Retina (tissue), 1 donor: ENCODE measurements at regions not wholly inside any gene's neighbourhood (a gene's known extent, or its start where the extent isn't known, plus 50 kb on each side); places are given as distances from the start of the nearest gene placed in this dataset.
"Not testable (repeated sequence)": the region's sequence is repeated elsewhere in the genome, so short reads cannot be mapped to it uniquely, and the experiment has no call there.

Source experiments
- DNase-seq: peaks from one replicate; pipeline ENCODE4 v3.0.0-alpha.2; 2016

DNA sequence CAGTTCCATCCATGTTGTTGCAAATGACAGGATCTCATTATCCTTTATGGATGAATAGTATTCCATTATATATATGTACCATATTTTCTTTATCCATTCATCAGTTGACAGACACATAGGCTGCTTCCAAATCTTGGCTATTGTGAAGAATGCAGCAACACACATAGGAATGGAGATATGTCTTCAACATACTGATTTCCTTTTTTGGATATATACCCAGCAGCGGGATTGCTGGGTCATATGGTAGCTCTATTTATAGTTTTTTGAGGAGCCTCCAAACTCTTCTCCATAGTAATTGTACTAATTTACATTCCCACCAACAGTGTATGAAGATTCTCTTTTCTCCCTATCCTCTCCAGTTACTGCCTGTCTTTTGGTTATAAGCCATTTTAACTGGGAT is 383.9 kb upstream of the CHORDC1 start:
- no peak for DNase-seq

DNA sequence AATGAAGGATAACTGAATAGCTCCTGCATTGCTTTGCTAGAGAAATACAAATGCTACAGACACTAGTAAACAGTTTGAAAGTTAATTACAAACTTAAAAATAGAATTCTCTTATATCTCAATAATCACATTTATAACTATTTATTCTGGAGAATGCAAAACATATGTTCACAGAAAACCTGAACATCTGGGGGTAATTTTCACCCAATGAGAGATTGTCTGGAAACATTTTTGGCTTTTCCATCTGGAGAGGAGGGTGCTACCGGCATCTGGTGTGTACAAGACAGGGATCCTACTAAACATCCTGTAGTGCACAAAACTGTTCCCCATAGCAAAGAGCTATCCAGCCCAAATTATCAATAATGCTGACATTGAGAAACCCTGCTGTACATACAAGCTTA is 378.4 kb upstream of the CHORDC1 start:
- DNase-seq, result no peak

GRCh38 chr11:90594658-90595057 is 371.8 kb upstream of the CHORDC1 start:
- DNase-seq, result no peak

DNA sequence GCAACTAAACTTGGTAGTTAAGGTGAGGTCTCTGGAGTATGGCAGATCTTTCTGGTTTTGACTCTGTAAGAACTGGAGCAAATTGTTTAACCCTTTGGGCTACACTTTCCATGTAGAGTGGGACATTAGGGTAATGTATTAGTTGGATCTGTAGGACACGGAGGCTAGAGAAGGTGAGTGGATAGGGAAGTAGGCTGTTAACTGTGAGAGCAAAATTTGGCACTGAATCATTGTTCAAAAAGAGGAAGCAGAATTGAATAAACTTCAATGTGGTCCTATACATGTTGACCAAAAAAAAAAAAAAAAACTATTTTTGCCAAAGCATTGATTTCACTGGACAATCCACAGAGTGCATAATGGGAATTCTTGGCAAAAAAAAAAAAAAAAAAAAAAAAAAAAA is 370.2 kb upstream of the CHORDC1 start:
- DNase-seq, result no peak

DNA sequence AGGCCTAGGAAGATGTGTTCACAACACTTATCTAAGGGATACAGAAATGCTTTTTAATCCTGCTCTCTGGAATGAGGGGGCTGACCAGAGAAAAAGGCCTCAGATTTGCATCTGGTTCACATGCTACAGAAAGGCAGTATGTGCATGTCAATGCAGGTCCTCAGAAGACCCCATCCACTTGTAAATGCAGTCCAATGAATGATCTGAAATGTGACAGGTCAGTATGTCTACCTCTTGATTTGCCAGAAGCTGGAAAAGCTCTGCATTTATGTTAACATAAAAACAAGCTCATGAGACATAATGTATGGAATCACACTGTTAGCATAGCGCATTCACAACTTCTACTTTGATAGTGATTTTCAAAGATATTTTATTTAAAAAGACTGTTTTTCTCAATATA is 367.4 kb upstream of the CHORDC1 start:
- no peak for DNase-seq

DNA sequence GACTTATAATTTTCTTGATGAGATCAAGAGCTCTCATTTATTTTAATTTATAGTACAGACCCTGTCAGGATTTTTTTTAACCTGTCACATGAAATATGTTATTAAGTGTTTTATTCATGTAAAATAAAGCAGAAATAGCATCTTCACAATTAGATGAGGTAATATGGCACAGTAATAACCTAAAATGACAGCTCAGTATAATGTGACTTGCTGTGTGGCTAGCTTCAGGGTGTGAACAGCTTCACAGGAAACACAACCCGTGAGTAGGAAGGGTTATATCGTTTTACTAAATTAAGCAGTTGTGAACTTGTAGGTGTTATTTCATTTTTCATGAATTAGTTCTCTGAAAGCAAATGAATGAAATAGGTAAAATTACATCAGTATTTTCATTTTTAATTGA is 366.9 kb upstream of the CHORDC1 start:
- no peak for DNase-seq

GRCh38 chr11:90587896-90588295 is 365.0 kb upstream of the CHORDC1 start:
- DNase-seq, result no peak

- DNase-seq, result peak; percentile 35
These were observed 362.6 kb upstream of the CHORDC1 start for GRCh38 chr11:90585491-90585890.

- not testable (repeated sequence) for DNase-seq
These were observed 360.1 kb upstream of the CHORDC1 start for GRCh38 chr11:90582999-90583398.

DNA sequence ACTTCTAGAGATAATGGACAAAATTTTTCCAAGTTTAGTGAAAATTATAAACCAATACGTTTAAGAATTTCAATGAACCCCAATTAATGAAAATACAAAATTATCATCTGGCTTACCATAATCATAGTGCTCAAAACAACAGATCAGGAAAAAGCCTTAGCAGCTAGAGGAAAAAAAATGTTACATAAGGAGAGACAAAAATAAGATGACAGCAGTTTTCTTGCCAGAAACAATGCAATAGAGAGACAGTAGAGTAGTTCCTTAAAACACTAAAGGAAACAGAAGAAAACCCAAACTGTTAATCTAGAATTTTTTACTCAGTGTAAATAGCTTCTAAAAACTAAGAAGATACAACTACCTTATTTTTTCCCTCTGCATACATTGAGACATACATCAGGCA is 341.7 kb upstream of the CHORDC1 start:
- DNase-seq, result no peak

GRCh38 chr11:90558328-90558865 is 335.5 kb upstream of the CHORDC1 start:
- no peak for DNase-seq

GRCh38 chr11:90556606-90557005 is 333.8 kb upstream of the CHORDC1 start:
- DNase-seq, result no peak

- DNase-seq, result no peak
These were observed 333.2 kb upstream of the CHORDC1 start for GRCh38 chr11:90556026-90556425.

- no peak for DNase-seq
These were observed 332.6 kb upstream of the CHORDC1 start for GRCh38 chr11:90555477-90555876.

DNA sequence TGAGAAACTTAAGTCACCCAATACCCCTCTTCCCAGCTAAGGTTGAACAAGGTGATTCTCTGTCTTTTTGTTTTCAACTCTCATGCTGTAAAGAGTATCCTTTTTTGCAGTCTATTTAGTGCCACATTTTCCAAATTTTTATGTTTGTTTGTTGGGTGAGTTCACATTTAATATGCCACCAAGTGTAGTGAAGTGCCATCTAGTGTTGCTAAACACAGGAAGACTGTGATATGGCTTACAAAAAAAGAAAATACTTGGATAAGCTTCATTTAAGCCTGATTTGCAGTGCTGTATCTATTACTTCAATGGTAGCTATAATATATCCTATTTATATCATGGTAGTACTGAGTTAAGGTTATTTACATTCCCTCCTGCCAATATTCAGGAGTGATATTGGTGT is 319.2 kb upstream of the CHORDC1 start:
- DNase-seq, result no peak

GRCh38 chr11:90536301-90536700 is 313.5 kb upstream of the CHORDC1 start:
- no peak for DNase-seq

DNA sequence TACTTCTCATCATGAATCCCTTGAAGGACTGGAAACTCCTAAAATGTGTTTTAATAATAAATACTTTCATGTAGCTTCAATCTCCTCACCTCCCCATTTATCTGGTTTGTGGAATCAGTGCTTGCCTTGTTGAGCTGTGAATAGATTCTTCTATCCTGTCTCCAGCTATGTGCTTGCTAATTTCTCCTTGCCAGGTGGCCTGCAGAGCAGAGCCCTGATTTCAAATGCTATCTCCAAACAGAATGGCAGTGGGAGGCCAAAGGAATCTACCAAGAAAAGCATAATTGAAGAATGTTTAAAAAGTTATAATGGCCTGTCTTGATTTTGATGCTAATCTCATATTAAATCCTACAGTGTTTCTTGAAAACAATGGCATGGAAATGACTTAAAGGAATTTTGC is 309.3 kb upstream of the CHORDC1 start:
- no peak for DNase-seq

DNA sequence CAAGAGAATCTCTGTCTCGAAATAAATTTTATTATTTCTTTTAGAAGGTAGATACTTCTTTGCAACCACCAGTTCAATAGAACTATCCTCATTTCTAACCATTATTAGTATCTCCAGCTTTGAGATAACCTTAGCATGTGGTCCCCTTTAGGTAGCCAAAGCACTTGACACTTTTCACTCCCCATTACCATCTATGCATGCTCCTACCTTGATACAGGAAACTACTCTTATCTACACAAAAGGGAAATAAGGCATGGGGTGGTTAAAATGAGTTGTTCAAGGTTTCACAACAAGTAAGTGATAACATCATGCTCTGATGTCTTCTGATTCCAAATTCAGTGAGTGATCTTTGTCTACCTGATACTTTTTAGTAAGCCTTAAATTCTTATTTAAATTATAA is 308.2 kb upstream of the CHORDC1 start:
- DNase-seq, result no peak

- no peak for DNase-seq
These were observed 303.1 kb upstream of the CHORDC1 start for GRCh38 chr11:90525962-90526361.

DNA sequence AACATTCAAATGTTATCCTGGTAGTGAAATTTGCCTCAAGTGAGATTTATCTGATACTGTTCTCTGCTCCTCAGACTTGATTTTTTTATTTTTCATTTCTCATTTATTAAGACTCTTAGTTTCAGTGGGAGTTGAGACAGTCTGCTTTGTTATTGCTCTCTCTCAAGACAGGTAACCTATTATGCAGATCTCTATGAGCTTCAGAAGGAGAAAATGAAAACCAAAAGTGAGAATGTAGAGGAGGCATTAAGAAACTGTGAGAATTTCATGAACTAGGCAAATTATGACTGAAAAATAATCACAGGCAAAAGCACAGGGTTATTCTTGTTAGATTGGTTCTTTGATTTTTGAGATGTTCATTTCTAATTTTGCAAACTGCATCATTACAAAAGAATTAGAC is 290.0 kb upstream of the CHORDC1 start:
- DNase-seq, result no peak

DNA sequence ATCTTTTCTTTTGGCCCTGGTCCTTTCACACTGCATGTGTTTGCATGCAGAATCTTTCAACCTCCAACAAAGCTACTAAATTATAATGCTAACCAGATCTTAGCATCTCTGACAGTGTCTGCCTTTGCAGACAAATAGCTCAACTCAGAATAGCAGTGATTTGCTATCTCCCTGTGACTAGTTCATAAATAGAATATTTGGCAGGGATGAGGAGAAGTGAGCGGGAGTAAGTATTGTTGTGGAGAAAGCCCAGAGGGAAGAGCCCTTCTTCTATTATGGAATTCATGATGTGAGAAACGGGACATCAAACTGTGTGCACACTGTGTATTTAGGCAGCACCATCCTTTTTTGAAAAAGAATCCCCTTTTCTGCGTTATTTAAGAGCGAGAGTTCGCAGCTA is 288.0 kb upstream of the CHORDC1 start:
- no peak for DNase-seq

DNA sequence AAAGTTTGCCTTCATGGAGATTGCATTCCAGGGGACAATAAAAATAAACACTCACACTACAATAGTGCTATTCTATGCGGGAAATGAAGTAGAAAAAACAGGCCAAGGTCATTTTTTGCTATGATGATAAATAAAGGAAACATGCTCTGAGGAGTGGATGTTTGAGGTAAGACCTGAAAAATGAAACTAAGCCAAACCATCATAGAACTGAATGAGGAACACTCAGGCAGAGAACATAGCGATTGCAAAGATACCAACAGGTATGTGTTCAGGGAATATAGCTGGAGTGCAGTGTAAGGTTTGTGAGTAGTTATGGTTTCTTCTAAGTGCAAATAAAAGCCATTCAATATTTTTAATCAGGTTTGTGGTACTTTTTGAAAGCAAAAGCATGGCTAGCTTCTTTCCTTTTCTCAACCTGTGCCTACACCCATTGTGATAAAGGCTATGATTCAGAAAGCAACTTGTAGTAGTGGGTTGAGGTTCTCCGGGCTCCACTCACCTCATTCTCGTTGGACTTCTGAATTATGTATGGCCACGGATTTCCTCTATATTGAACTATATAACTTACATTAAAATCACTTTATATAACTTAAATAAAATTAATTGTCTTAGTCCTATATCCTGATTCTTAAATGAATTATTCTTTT is 278.2 kb upstream of the CHORDC1 start:
- no peak for DNase-seq

DNA sequence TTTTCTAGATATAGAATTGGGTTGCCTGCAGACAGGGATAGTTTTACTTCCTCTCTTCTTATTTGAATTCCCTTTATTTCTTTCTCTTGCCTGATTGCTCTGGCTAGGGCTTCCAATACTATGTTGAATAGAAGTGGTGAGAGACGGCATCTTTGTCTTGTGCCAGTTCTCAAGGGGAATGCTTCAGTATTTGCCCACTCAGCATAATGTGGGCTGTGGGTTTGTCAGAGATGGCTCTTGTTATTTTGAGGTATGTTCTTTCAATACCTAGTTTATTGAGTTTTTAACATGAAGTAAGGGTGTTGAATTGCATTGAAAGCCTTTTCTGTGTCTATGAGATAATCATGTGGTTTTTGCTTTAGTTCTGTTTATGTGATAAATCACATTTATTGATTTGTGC is 273.9 kb upstream of the CHORDC1 start:
- no peak for DNase-seq

GRCh38 chr11:90493379-90493778 is 270.5 kb upstream of the CHORDC1 start:
- no peak for DNase-seq

DNA sequence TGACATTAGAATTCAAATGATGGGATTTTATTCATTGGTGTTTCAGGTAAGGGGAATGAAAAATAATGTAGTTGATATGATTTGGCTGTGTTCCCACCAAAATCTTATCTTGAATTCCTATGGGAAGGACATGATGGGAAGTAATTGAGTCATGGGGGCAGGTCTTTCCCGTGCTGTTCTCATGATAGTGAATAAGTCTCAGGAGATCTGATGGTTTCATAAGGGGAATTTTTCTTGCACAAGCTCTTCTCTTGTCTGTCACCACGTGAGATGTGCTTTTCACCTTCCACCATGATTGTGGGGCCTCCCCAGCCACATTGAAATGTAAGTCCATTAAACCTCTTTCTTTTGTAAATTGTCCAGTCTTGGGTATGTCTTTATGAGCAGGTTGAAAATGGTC is 268.6 kb upstream of the CHORDC1 start:
- DNase-seq, result no peak
